WTC11 (cell line): ENCODE measurements at regions not wholly inside any gene's neighbourhood (a gene's known extent, or its start where the extent isn't known, plus 50 kb on each side); places are given as distances from the start of the nearest gene placed in this dataset.

ENCODE experiments used
- ATAC-seq: fragments of 200-7000 bp; cut with Tn5 transposase; 2 replicates; pipeline ENCODE4 v1.10.0; 2021; ENCODE audit warnings: mild to moderate bottlenecking, moderate library complexity
- CTCF ChIA-PET: fragments of 300-600 bp; sonication (Branson Sonifier 250); formaldehyde crosslinking; loops from one replicate; lab custom pipeline; 2021; ENCODE audit warnings: antibody characterized with exemption; lab: Charles Lee
- POLR2A ChIA-PET: fragments of 350-600 bp; sonication (Branson Sonifier 250); formaldehyde crosslinking; loops from one replicate; lab custom pipeline; 2021; ENCODE audit warnings: antibody characterized with exemption; lab: Charles Lee
- DNase-seq: peaks from one replicate; pipeline ENCODE4 v3.0.0; 2021; ENCODE audit warnings: low spot score
- H3K27ac Mint-ChIP-seq: 2 replicates; pipeline ENCODE4 v1.8.0; 2021; ENCODE audit warnings: mixed read lengths
- H3K27me3 Mint-ChIP-seq: 2 replicates; pipeline ENCODE4 v1.8.0; 2021; ENCODE audit warnings: low read depth, mild to moderate bottlenecking, moderate library complexity, mixed read lengths
- H3K36me3 Mint-ChIP-seq: 2 replicates; pipeline ENCODE4 v1.8.0; 2021; ENCODE audit warnings: mixed read lengths
- H3K4me1 Mint-ChIP-seq: 2 replicates; pipeline ENCODE4 v1.8.0; 2022; ENCODE audit warnings: mixed read lengths
- H3K4me3 Mint-ChIP-seq: 2 replicates; pipeline ENCODE4 v1.8.0; 2021; ENCODE audit warnings: mild to moderate bottlenecking, moderate library complexity, mixed read lengths
- H3K9me3 Mint-ChIP-seq: 2 replicates; pipeline ENCODE4 v1.8.0; 2021; ENCODE audit warnings: mixed read lengths
- CREB1 ChIP-seq: sonication (generic); formaldehyde crosslinking; IDR thresholded peaks from 2 replicates; pipeline ENCODE4 v1.8.0; 2023; ENCODE audit warnings: mild to moderate bottlenecking, missing genetic modification reagents
- CREM ChIP-seq: sonication (generic); formaldehyde crosslinking; IDR thresholded peaks from 2 replicates; pipeline ENCODE4 v1.8.1; 2022; ENCODE audit warnings: mild to moderate bottlenecking, missing genetic modification reagents, moderate library complexity
- E2F1 ChIP-seq: sonication (generic); formaldehyde crosslinking; IDR thresholded peaks from 2 replicates; pipeline ENCODE4 v1.8.0; 2022; ENCODE audit warnings: mild to moderate bottlenecking, missing genetic modification reagents
- ERG ChIP-seq: fragments of 250-450 bp; sonication (Bioruptor Pico); IDR thresholded peaks from 2 replicates; pipeline ENCODE4 v1.8.0; 2021; ENCODE audit warnings: mild to moderate bottlenecking
- ESRRA ChIP-seq: sonication (generic); formaldehyde crosslinking; IDR thresholded peaks from 2 replicates; pipeline ENCODE4 v1.8.1; 2022; ENCODE audit warnings: mild to moderate bottlenecking, missing genetic modification reagents, borderline replicate concordance
- ETV6 ChIP-seq: sonication (generic); formaldehyde crosslinking; IDR thresholded peaks from 2 replicates; pipeline ENCODE4 v1.8.1; 2022; ENCODE audit warnings: mild to moderate bottlenecking, missing genetic modification reagents
- MLX ChIP-seq: sonication (generic); formaldehyde crosslinking; IDR thresholded peaks from 2 replicates; pipeline ENCODE4 v1.8.1; 2023; ENCODE audit warnings: mild to moderate bottlenecking, missing genetic modification reagents, moderate library complexity
- NFATC4 ChIP-seq: fragments of 250-450 bp; sonication (Bioruptor Pico); IDR thresholded peaks from 2 replicates; pipeline ENCODE4 v1.9.0; 2021; ENCODE audit warnings: mild to moderate bottlenecking
- SMAD4 ChIP-seq: sonication (generic); formaldehyde crosslinking; IDR thresholded peaks from 2 replicates; pipeline ENCODE4 v1.8.0; 2022; ENCODE audit warnings: mild to moderate bottlenecking, missing genetic modification reagents
- STAT6 ChIP-seq: sonication (generic); formaldehyde crosslinking; conservative IDR thresholded peaks from 2 replicates; pipeline ENCODE4 v1.8.1; 2023; ENCODE audit warnings: mild to moderate bottlenecking, low read depth, missing genetic modification reagents, moderate library complexity
- TCF7 ChIP-seq: sonication (generic); formaldehyde crosslinking; IDR thresholded peaks from 2 replicates; pipeline ENCODE4 v1.8.0; 2022; ENCODE audit warnings: mild to moderate bottlenecking, low read depth, missing genetic modification reagents, moderate library complexity
- TEAD4 ChIP-seq: sonication (generic); formaldehyde crosslinking; IDR thresholded peaks from 2 replicates; pipeline ENCODE4 v1.8.0; 2022; ENCODE audit warnings: mild to moderate bottlenecking, missing genetic modification reagents
- TF ChIP-seq, protein P1 (sequence below): fragments of 250-450 bp; sonication (Bioruptor Pico); IDR thresholded peaks from 2 replicates; pipeline ENCODE4 v1.9.0; 2021; ENCODE audit warnings: mild to moderate bottlenecking
- TF ChIP-seq, protein P2 (sequence below): fragments of 250-450 bp; sonication (Bioruptor Pico); IDR thresholded peaks from 2 replicates; pipeline ENCODE4 v1.9.0; 2021; ENCODE audit warnings: mild to moderate bottlenecking
- TF ChIP-seq, protein P3 (sequence below): sonication (generic); formaldehyde crosslinking; IDR thresholded peaks from 2 replicates; pipeline ENCODE4 v1.8.1; 2022; ENCODE audit warnings: missing genetic modification reagents, borderline replicate concordance
- TF ChIP-seq, protein P4 (sequence below): sonication (generic); formaldehyde crosslinking; IDR thresholded peaks from 2 replicates; pipeline ENCODE4 v1.8.1; 2023; ENCODE audit warnings: mild to moderate bottlenecking, moderate library complexity, missing genetic modification reagents
- TF ChIP-seq, protein P5 (sequence below): sonication (generic); formaldehyde crosslinking; IDR thresholded peaks from 2 replicates; pipeline ENCODE4 v1.8.1; 2022; ENCODE audit warnings: mild to moderate bottlenecking, moderate library complexity, missing genetic modification reagents

DNA sequence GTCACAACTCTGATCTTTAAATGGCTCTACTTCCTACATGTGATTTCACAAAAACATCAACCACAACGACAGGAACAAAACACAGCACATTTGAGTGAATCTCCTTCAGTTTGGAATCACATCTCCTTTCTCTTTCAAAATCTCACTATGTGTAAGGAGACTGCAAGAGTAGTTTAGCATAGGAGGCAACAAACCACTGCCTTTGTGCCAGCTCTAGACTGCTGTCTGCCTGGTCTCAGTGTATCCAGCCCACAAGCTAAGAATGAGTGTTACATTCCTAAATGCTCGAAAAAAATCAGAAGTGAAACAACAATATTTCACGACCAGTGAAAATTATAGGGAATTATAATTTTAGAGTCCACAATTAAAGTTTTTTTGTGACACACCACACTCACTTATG is 217.0 kb upstream of the STEAP4 start:
- Mint-ChIP-seq H3K27ac (no peak overlapping the region), H3K4me3 (no peak overlapping the region), H3K9me3 (peaks cover 21% of the 10 kb centered on the region), H3K4me1 (peaks cover 10% of the 10 kb centered on the region), H3K27me3 (no peaks in the 10 kb centered on the region)
- TF ChIP-seq, protein P1, sequence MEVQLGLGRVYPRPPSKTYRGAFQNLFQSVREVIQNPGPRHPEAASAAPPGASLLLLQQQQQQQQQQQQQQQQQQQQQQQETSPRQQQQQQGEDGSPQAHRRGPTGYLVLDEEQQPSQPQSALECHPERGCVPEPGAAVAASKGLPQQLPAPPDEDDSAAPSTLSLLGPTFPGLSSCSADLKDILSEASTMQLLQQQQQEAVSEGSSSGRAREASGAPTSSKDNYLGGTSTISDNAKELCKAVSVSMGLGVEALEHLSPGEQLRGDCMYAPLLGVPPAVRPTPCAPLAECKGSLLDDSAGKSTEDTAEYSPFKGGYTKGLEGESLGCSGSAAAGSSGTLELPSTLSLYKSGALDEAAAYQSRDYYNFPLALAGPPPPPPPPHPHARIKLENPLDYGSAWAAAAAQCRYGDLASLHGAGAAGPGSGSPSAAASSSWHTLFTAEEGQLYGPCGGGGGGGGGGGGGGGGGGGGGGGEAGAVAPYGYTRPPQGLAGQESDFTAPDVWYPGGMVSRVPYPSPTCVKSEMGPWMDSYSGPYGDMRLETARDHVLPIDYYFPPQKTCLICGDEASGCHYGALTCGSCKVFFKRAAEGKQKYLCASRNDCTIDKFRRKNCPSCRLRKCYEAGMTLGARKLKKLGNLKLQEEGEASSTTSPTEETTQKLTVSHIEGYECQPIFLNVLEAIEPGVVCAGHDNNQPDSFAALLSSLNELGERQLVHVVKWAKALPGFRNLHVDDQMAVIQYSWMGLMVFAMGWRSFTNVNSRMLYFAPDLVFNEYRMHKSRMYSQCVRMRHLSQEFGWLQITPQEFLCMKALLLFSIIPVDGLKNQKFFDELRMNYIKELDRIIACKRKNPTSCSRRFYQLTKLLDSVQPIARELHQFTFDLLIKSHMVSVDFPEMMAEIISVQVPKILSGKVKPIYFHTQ = no peak
- TF ChIP-seq TEAD4 (CRISPR knock-in tag) (no peak), SMAD4 (CRISPR knock-in tag) (no peak), CREM (no peak), E2F1 (CRISPR knock-in tag) (no peak), ETV6 (CRISPR knock-in tag) (no peak), ESRRA (no peak), TCF7 (CRISPR knock-in tag) (no peak), STAT6 (CRISPR knock-in tag) (no peak), ERG (CRISPR knock-in tag) (no peak), NFATC4 (CRISPR knock-in tag) (no peak), MLX (CRISPR knock-in tag) (no peak), CREB1 (no peak)
- TF ChIP-seq, protein P2, sequence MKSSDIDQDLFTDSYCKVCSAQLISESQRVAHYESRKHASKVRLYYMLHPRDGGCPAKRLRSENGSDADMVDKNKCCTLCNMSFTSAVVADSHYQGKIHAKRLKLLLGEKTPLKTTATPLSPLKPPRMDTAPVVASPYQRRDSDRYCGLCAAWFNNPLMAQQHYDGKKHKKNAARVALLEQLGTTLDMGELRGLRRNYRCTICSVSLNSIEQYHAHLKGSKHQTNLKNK (CRISPR knock-in tag) = no peak
- TF ChIP-seq, protein P3, sequence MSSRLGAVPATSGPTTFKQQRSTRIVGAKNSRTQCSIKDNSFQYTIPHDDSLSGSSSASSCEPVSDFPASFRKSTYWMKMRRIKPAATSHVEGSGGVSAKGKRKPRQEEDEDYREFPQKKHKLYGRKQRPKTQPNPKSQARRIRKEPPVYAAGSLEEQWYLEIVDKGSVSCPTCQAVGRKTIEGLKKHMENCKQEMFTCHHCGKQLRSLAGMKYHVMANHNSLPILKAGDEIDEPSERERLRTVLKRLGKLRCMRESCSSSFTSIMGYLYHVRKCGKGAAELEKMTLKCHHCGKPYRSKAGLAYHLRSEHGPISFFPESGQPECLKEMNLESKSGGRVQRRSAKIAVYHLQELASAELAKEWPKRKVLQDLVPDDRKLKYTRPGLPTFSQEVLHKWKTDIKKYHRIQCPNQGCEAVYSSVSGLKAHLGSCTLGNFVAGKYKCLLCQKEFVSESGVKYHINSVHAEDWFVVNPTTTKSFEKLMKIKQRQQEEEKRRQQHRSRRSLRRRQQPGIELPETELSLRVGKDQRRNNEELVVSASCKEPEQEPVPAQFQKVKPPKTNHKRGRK = no peak
- TF ChIP-seq, protein P4, sequence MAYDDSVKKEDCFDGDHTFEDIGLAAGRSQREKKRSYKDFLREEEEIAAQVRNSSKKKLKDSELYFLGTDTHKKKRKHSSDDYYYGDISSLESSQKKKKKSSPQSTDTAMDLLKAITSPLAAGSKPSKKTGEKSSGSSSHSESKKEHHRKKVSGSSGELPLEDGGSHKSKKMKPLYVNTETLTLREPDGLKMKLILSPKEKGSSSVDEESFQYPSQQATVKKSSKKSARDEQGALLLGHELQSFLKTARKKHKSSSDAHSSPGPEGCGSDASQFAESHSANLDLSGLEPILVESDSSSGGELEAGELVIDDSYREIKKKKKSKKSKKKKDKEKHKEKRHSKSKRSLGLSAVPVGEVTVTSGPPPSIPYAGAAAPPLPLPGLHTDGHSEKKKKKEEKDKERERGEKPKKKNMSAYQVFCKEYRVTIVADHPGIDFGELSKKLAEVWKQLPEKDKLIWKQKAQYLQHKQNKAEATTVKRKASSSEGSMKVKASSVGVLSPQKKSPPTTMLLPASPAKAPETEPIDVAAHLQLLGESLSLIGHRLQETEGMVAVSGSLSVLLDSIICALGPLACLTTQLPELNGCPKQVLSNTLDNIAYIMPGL (CRISPR knock-in tag) = no peak
- TF ChIP-seq, protein P5, sequence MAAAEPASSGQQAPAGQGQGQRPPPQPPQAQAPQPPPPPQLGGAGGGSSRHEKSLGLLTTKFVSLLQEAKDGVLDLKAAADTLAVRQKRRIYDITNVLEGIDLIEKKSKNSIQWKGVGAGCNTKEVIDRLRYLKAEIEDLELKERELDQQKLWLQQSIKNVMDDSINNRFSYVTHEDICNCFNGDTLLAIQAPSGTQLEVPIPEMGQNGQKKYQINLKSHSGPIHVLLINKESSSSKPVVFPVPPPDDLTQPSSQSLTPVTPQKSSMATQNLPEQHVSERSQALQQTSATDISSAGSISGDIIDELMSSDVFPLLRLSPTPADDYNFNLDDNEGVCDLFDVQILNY (CRISPR knock-in tag) = no peak
- TF ChIP-seq, all 79 proteins: peak for 0
- CTCF ChIA-PET = no interaction called here
- DNase-seq (no peak), ATAC-seq (no peak)
- POLR2A ChIA-PET = no interaction called here
- no peaks in the 10 kb centered on the region; the same call in 1 of the 2 replicates for H3K36me3 Mint-ChIP-seq
